SK-N-SH (cell line): ENCODE measurements at regions not wholly inside any gene's neighbourhood (a gene's known extent, or its start where the extent isn't known, plus 50 kb on each side); places are given as distances from the start of the nearest gene placed in this dataset.

Source experiments
- CTCF ChIA-PET: fragments of 300-600, 350-600 bp; formaldehyde crosslinking; extraction: SDS; loops from one replicate; lab custom pipeline; 2021; lab: Yijun Ruan, JAX
- POLR2A ChIA-PET: fragments of 350-600 bp; sonication (Branson Sonifier 250); formaldehyde crosslinking; extraction: SDS; loops from one replicate; lab custom pipeline; 2020; ENCODE audit warnings: antibody characterized with exemption, inconsistent platforms; lab: Yijun Ruan, JAX
- DNase-seq: peaks from one replicate; pipeline ENCODE4 v3.0.0; 2012
- H2AFZ ChIP-seq: fragments of 200-600 bp; sonication (generic); 2 replicates; pipeline ENCODE4 v1.8.1; 2016; ENCODE audit warnings: antibody characterized with exemption, mild to moderate bottlenecking, low read depth
- H3F3A ChIP-seq: fragments of 200-600 bp; sonication (generic); replicated peaks from 2 replicates; pipeline ENCODE3; 2016; ENCODE audit warnings: antibody characterized with exemption, mild to moderate bottlenecking; ENCODE audit not compliant: insufficient read depth
- H3K27ac ChIP-seq, 2 experiments: fragments of 200-500 bp in 1 of 2; fragments of 200-600 bp in 1 of 2; sonication (Bioruptor generic) in 1 of 2; sonication (generic), shearing (Covaris generic) in 1 of 2; 2 replicates each; pipeline versions ENCODE4 v1.5.1 to v1.6.1; 2014 to 2016; ENCODE audit warnings: low read depth in 2 of 2, inconsistent platforms in 1 of 2, low read length in 1 of 2, mild to moderate bottlenecking in 1 of 2, mixed read lengths in 1 of 2
- H3K27me3 ChIP-seq: fragments of 200-600 bp; sonication (generic), shearing (Covaris generic); 2 replicates; pipeline ENCODE4 v1.6.1; 2016; ENCODE audit warnings: mixed run types; ENCODE audit not compliant: insufficient read depth
- H3K36me3 ChIP-seq, 2 experiments: fragments of 200-500 bp in 1 of 2; fragments of 200-600 bp in 1 of 2; sonication (Bioruptor generic) in 1 of 2; sonication (generic) in 1 of 2; replicated peaks in 1 of 2; 2 replicates each; pipeline versions ENCODE3 to v1.5.1; 2014 to 2016; ENCODE audit warnings: low read length in 1 of 2, mild to moderate bottlenecking in 1 of 2; ENCODE audit not compliant: insufficient read depth in 2 of 2, control insufficient read depth in 1 of 2
- H3K4me1 ChIP-seq, 2 experiments: fragments of 200-500 bp in 1 of 2; fragments of 200-600 bp in 1 of 2; sonication (Bioruptor generic) in 1 of 2; sonication (generic), shearing (Covaris generic) in 1 of 2; 2 replicates each; pipeline versions ENCODE4 v1.5.1 to v1.6.1; 2014 to 2016; ENCODE audit warnings: low read depth in 1 of 2, low read length in 1 of 2, mixed run types in 1 of 2; ENCODE audit not compliant: insufficient read depth in 2 of 2, control insufficient read depth in 1 of 2
- H3K4me2 ChIP-seq: fragments of 200-600 bp; sonication (generic), shearing (Covaris generic); 2 replicates; pipeline ENCODE4 v1.6.1; 2017; ENCODE audit warnings: mixed run types
- H3K4me3 ChIP-seq, 2 experiments: fragments of 200-500 bp in 1 of 2; fragments of 200-600 bp in 1 of 2; sonication (Bioruptor generic) in 1 of 2; sonication (generic), shearing (Covaris generic) in 1 of 2; 2 replicates each; pipeline versions ENCODE4 v1.5.1 to v1.8.1; 2014 to 2016; ENCODE audit warnings: low read depth in 2 of 2, inconsistent platforms in 1 of 2, low read length in 1 of 2, mild to moderate bottlenecking in 1 of 2, mixed read lengths in 1 of 2, moderate library complexity in 1 of 2
- H3K79me2 ChIP-seq: fragments of 200-600 bp; sonication (generic); 2 replicates; pipeline ENCODE4 v1.8.1; 2017; ENCODE audit warnings: mild to moderate bottlenecking; ENCODE audit not compliant: insufficient read depth
- H3K9ac ChIP-seq: fragments of 200-600 bp; sonication (generic); 2 replicates; pipeline ENCODE4 v1.6.1; 2017; ENCODE audit warnings: mixed run types
- H3K9me2 ChIP-seq: fragments of 200-600 bp; sonication (generic); 2 replicates; pipeline ENCODE4 v1.6.1; 2017; ENCODE audit warnings: mixed run types
- H3K9me3 ChIP-seq: fragments of 200-600 bp; sonication (generic); 2 replicates; pipeline ENCODE4 v1.6.1; 2017; ENCODE audit warnings: mixed run types, mild to moderate bottlenecking, moderate library complexity
- H4K20me1 ChIP-seq: fragments of 200-600 bp; sonication (generic); 2 replicates; pipeline ENCODE4 v1.6.1; 2017; ENCODE audit warnings: mild to moderate bottlenecking, mixed run types; ENCODE audit not compliant: insufficient read depth
- EZH2phosphoT487 ChIP-seq: fragments of 200-600 bp; sonication (generic); IDR thresholded peaks from 2 replicates; pipeline ENCODE4 v1.6.1; 2017; ENCODE audit warnings: low read depth, mixed run types, mild to moderate bottlenecking, antibody characterized with exemption, moderate library complexity, borderline replicate concordance
- FOXJ3 ChIP-seq: sonication (generic); formaldehyde crosslinking; IDR thresholded peaks from 2 replicates; pipeline ENCODE4 v1.5.1; 2020; ENCODE audit warnings: mild to moderate bottlenecking, missing genetic modification reagents
- GABPA ChIP-seq: IDR thresholded peaks from 2 replicates; pipeline ENCODE4 v1.4.0; 2012; ENCODE audit warnings: low read depth, mild to moderate bottlenecking
- GATA2 ChIP-seq: sonication (generic); formaldehyde crosslinking; IDR thresholded peaks from 2 replicates; pipeline ENCODE4 v1.5.0; 2020; ENCODE audit warnings: mild to moderate bottlenecking, missing genetic modification reagents
- JUND ChIP-seq: IDR thresholded peaks from 2 replicates; pipeline ENCODE4 v1.4.0; 2012
- NFIC ChIP-seq: IDR thresholded peaks from 2 replicates; pipeline ENCODE4 v1.4.0; 2012; ENCODE audit warnings: borderline replicate concordance
- NRF1 ChIP-seq: IDR thresholded peaks from 2 replicates; pipeline ENCODE4 v1.6.1; 2012; ENCODE audit warnings: low read depth, mild to moderate bottlenecking, low read length
- RCOR1 ChIP-seq: fragments of 150-350 bp; IDR thresholded peaks from 2 replicates; pipeline ENCODE4 v1.6.1; 2017; ENCODE audit warnings: antibody characterized with exemption, low read length
- SIN3A ChIP-seq: IDR thresholded peaks from 2 replicates; pipeline ENCODE4 v1.6.1; 2012; ENCODE audit warnings: low read depth, mild to moderate bottlenecking, low read length, moderate library complexity, borderline replicate concordance
- SMC3 ChIP-seq: IDR thresholded peaks from 2 replicates; pipeline ENCODE4 v1.6.1; 2012; ENCODE audit warnings: low read depth, low read length, improper control_type of control experiment
- YY1 ChIP-seq: IDR thresholded peaks from 2 replicates; pipeline ENCODE4 v1.4.0; 2012; ENCODE audit warnings: low read depth, mild to moderate bottlenecking
- WGBS: methylation state at CpG from one replicate; pipeline ENCODE4 v1.1.6; 2017; ENCODE audit warnings: low lambda C conversion rate; 5-methylcytosine and 5-hydroxymethylcytosine counted together
- TF ChIP-seq, protein P1 (sequence below): IDR thresholded peaks from 2 replicates; pipeline ENCODE4; 2012
- TF ChIP-seq, protein P2 (sequence below): IDR thresholded peaks from 2 replicates; pipeline ENCODE4 v1.4.0; 2012; ENCODE audit warnings: low read depth
- TF ChIP-seq, protein P3 (sequence below): IDR thresholded peaks from 2 replicates; pipeline ENCODE4 v1.4.0; 2012; ENCODE audit warnings: low read depth, borderline replicate concordance
- TF ChIP-seq, protein P4 (sequence below): IDR thresholded peaks from 2 replicates; pipeline ENCODE4 v1.6.1; 2012; ENCODE audit warnings: mild to moderate bottlenecking, low read depth, low read length, moderate library complexity

DNA sequence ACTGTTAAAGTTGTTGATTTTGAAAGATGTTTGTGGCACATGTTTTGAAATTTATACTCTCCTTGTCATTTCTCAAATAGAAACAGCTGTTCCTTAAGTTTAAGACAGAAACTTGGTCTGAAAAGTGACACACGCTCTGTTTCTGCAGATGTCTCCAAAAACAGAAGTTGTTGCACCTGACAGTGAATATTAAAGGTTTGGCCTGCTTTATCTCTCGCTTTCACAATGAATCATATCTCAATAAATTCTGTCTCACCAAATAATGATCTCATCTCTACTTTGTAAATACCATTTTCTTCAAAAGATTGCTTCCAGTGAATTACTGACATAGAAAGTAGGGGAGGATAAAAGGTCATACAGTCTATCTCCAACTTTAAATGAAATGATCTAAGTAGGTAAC is 294.9 kb upstream of the SYT4 start:
- H3K79me2 ChIP-seq: no peaks in the 10 kb centered on the region
- H3K9me2 ChIP-seq: no peaks in the 10 kb centered on the region
- no peaks in the 10 kb centered on the region for H4K20me1 ChIP-seq
- POLR2A ChIA-PET: no interaction called here
- H3F3A ChIP-seq: no peaks in the 10 kb centered on the region
- no peak overlapping the region for H2AFZ ChIP-seq
- H3K36me3 ChIP-seq: no peaks in the 10 kb centered on the region
- 64% methylated on average over 2 of the region's 2 CpGs for WGBS
- H3K4me2 ChIP-seq: no peak overlapping the region
- no peak for TF ChIP-seq FOXJ3 (CRISPR knock-in tag)
- TF ChIP-seq NRF1: no peak
- no peak for TF ChIP-seq RCOR1
- no peak for TF ChIP-seq NFIC
- no peak for TF ChIP-seq EZH2phosphoT487
- TF ChIP-seq GATA2 (CRISPR knock-in tag): no peak
- no peak for TF ChIP-seq YY1
- no peak for TF ChIP-seq SIN3A
- TF ChIP-seq, protein P1, sequence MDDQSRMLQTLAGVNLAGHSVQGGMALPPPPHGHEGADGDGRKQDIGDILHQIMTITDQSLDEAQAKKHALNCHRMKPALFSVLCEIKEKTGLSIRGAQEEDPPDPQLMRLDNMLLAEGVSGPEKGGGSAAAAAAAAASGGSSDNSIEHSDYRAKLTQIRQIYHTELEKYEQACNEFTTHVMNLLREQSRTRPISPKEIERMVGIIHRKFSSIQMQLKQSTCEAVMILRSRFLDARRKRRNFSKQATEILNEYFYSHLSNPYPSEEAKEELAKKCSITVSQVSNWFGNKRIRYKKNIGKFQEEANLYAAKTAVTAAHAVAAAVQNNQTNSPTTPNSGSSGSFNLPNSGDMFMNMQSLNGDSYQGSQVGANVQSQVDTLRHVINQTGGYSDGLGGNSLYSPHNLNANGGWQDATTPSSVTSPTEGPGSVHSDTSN: no peak
- TF ChIP-seq SMC3: no peak
- TF ChIP-seq, protein P2, sequence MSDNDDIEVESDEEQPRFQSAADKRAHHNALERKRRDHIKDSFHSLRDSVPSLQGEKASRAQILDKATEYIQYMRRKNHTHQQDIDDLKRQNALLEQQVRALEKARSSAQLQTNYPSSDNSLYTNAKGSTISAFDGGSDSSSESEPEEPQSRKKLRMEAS: no peak
- TF ChIP-seq GABPA: no peak
- TF ChIP-seq, protein P3, sequence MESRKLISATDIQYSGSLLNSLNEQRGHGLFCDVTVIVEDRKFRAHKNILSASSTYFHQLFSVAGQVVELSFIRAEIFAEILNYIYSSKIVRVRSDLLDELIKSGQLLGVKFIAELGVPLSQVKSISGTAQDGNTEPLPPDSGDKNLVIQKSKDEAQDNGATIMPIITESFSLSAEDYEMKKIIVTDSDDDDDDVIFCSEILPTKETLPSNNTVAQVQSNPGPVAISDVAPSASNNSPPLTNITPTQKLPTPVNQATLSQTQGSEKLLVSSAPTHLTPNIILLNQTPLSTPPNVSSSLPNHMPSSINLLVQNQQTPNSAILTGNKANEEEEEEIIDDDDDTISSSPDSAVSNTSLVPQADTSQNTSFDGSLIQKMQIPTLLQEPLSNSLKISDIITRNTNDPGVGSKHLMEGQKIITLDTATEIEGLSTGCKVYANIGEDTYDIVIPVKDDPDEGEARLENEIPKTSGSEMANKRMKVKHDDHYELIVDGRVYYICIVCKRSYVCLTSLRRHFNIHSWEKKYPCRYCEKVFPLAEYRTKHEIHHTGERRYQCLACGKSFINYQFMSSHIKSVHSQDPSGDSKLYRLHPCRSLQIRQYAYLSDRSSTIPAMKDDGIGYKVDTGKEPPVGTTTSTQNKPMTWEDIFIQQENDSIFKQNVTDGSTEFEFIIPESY: no peak
- TF ChIP-seq JUND: no peak
- TF ChIP-seq, protein P4, sequence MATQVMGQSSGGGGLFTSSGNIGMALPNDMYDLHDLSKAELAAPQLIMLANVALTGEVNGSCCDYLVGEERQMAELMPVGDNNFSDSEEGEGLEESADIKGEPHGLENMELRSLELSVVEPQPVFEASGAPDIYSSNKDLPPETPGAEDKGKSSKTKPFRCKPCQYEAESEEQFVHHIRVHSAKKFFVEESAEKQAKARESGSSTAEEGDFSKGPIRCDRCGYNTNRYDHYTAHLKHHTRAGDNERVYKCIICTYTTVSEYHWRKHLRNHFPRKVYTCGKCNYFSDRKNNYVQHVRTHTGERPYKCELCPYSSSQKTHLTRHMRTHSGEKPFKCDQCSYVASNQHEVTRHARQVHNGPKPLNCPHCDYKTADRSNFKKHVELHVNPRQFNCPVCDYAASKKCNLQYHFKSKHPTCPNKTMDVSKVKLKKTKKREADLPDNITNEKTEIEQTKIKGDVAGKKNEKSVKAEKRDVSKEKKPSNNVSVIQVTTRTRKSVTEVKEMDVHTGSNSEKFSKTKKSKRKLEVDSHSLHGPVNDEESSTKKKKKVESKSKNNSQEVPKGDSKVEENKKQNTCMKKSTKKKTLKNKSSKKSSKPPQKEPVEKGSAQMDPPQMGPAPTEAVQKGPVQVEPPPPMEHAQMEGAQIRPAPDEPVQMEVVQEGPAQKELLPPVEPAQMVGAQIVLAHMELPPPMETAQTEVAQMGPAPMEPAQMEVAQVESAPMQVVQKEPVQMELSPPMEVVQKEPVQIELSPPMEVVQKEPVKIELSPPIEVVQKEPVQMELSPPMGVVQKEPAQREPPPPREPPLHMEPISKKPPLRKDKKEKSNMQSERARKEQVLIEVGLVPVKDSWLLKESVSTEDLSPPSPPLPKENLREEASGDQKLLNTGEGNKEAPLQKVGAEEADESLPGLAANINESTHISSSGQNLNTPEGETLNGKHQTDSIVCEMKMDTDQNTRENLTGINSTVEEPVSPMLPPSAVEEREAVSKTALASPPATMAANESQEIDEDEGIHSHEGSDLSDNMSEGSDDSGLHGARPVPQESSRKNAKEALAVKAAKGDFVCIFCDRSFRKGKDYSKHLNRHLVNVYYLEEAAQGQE: no peak
- TF ChIP-seq, all 33 proteins: peak for 0
- Histone ChIP-seq H3K9me3 (no peaks in the 10 kb centered on the region), H3K27ac (no peak overlapping the region), H3K4me1 (peaks cover 0 to 6% of the 10 kb centered on the region in 2 experiments; a peak in 2 of 4 replicates), H3K9ac (no peak overlapping the region), H3K27me3 (no peaks in the 10 kb centered on the region), H3K4me3 (no peak overlapping the region)
- DNase-seq: no peak
- CTCF ChIA-PET: interaction anchor here (1.0 to 23.9 kb wide), 9 partner anchors 9 to 1541 kb away, joined by 3 to 636 read pairs (median 8); no protein-coding TSS in a partner anchor
